SK-N-MC (cell line): ENCODE measurements at regions not wholly inside any gene's neighbourhood (a gene's known extent, or its start where the extent isn't known, plus 50 kb on each side); places are given as distances from the start of the nearest gene placed in this dataset.

Experiments
- EZH2 ChIP-seq: fragments of 200-600 bp; sonication (generic); IDR thresholded peaks from one replicate; pipeline ENCODE4 v1.6.1; 2017; ENCODE audit warnings: antibody characterized with exemption
- FOXP2 ChIP-seq: optimal IDR thresholded peaks from 2 replicates; pipeline ENCODE3; 2011; ENCODE audit warnings: mild to moderate bottlenecking, moderate library complexity; ENCODE audit not compliant: insufficient read depth; ENCODE audit errors: extremely low read length, control extremely low read depth
- POLR2AphosphoS5 ChIP-seq: IDR thresholded peaks from 2 replicates; pipeline ENCODE4 v1.6.1; 2012; ENCODE audit warnings: mild to moderate bottlenecking, low read depth, low read length, borderline replicate concordance

- no peak for TF ChIP-seq EZH2
- TF ChIP-seq POLR2AphosphoS5: no peak
- no peak for TF ChIP-seq FOXP2
Measured at GRCh38 chr6:55931101-55931500, 55.7 kb upstream of the BMP5 start.
